HepG2 (cell line): ENCODE measurements at regions not wholly inside any gene's neighbourhood (a gene's known extent, or its start where the extent isn't known, plus 50 kb on each side); places are given as distances from the start of the nearest gene placed in this dataset.

ENCODE experiments used
- ATAC-seq: fragments of 200-7000 bp; cut with Tn5 transposase; 3 replicates; pipeline ENCODE4 v1.9.1; 2020; ENCODE audit warnings: mild to moderate bottlenecking, moderate library complexity
- BruUV-seq: library from RNA; stranded (reverse); fragments of 400-500 nt; replicated peaks from 2 replicates; lab custom pipeline; 2021; lab: Mats Ljungman, UMichigan
- CTCF ChIA-PET: fragments of 300-600 bp; formaldehyde crosslinking; extraction: SDS; loops from one replicate; lab custom pipeline; 2021; ENCODE audit warnings: low total read pairs, inconsistent platforms, low intra/inter-chr PET ratio; lab: Yijun Ruan, JAX
- POLR2A ChIA-PET: fragments of 350-600 bp; sonication (Branson Sonifier 250); formaldehyde crosslinking; loops from one replicate; lab custom pipeline; 2020; ENCODE audit warnings: antibody characterized with exemption, inconsistent platforms; lab: Yijun Ruan, JAX
- DNase-seq: peaks from one replicate; pipeline ENCODE4 v3.0.0-alpha.2; 2015; ENCODE audit warnings: low spot score
- FAIRE-seq: peaks from 3 replicates; lab custom pipeline; 2011; peaks lifted over from hg19 to GRCh38; lab: Jason Lieb, UNC
- H2AFZ ChIP-seq: one replicate; pipeline ENCODE4 v1.6.1; 2011; ENCODE audit warnings: low read length, inconsistent platforms
- H3K27ac ChIP-seq: fragments of 300-600 bp; 3 replicates; pipeline ENCODE4 v1.8.0; 2011; ENCODE audit warnings: mixed run types, mild to moderate bottlenecking, mixed read lengths, low read length, inconsistent platforms; ENCODE audit not compliant: insufficient read depth; ENCODE audit errors: extremely low read length
- H3K27me3 ChIP-seq, 2 experiments: fragments of 200-600 bp in 1 of 2; 2 replicates in 1 of 2; 3 replicates in 1 of 2; pipeline versions ENCODE4 v1.6.0 to v1.8.0; 2011; ENCODE audit warnings: low read length in 2 of 2, mild to moderate bottlenecking in 2 of 2, moderate library complexity in 2 of 2, inconsistent platforms in 1 of 2; ENCODE audit not compliant: insufficient read depth in 2 of 2, control insufficient read depth in 1 of 2
- H3K36me3 ChIP-seq, 2 experiments: fragments of 200-600 bp in 1 of 2; replicated peaks in 1 of 2; 2 replicates in 1 of 2; 3 replicates in 1 of 2; pipeline versions ENCODE4 v1.5.1 to v1.8.0; 2011; ENCODE audit warnings: low read length in 2 of 2, inconsistent platforms in 1 of 2; ENCODE audit not compliant: insufficient read depth in 2 of 2, control insufficient read depth in 1 of 2
- H3K4me1 ChIP-seq: 2 replicates; pipeline ENCODE4 v1.5.1; 2012; ENCODE audit warnings: low read length, inconsistent platforms; ENCODE audit not compliant: insufficient read depth
- H3K4me2 ChIP-seq: 2 replicates; pipeline ENCODE4 v1.6.0; 2011; ENCODE audit warnings: low read depth, low read length, inconsistent platforms
- H3K4me3 ChIP-seq, 3 experiments: fragments of 200-600 bp in 1 of 3; sonication (generic), shearing (Covaris generic) in 1 of 3; replicated peaks in 1 of 3; 2 replicates each; pipeline ENCODE4 v1.5.1; 2011 to 2016; ENCODE audit warnings: low read length in 3 of 3, inconsistent platforms in 2 of 3, low read depth in 2 of 3, mild to moderate bottlenecking in 2 of 3, control low read depth in 1 of 3, mixed read lengths in 1 of 3; ENCODE audit not compliant: insufficient read depth in 1 of 3
- H3K79me2 ChIP-seq: one replicate; pipeline ENCODE4 v1.6.1; 2011; ENCODE audit warnings: low read length, inconsistent platforms; ENCODE audit not compliant: insufficient read depth
- H3K9ac ChIP-seq: 2 replicates; pipeline ENCODE4 v1.6.0; 2011; ENCODE audit warnings: mild to moderate bottlenecking, low read depth, low read length, inconsistent platforms; ENCODE audit not compliant: insufficient read depth
- H3K9me3 ChIP-seq: 2 replicates; pipeline ENCODE4 v1.5.1; 2012; ENCODE audit warnings: mild to moderate bottlenecking, low read length
- H4K20me1 ChIP-seq: 2 replicates; pipeline ENCODE4 v1.6.0; 2011; ENCODE audit warnings: inconsistent platforms, mild to moderate bottlenecking, low read length, moderate library complexity; ENCODE audit not compliant: insufficient read depth
- EEA1 ChIP-seq: sonication (generic); formaldehyde crosslinking; IDR thresholded peaks from 2 replicates; pipeline ENCODE4 v1.5.1; 2020; ENCODE audit warnings: mild to moderate bottlenecking, missing genetic modification reagents, borderline replicate concordance
- FOXO1 ChIP-seq: sonication (generic); formaldehyde crosslinking; IDR thresholded peaks from 2 replicates; pipeline ENCODE4 v1.4.0; 2020; ENCODE audit warnings: missing genetic modification reagents
- KAT2B ChIP-seq: fragments of 150-350 bp; IDR thresholded peaks from 2 replicates; pipeline ENCODE4 v1.6.1; 2014; ENCODE audit warnings: low read depth, low read length, borderline replicate concordance
- ZNF296 ChIP-seq: sonication (generic); formaldehyde crosslinking; conservative IDR thresholded peaks from 2 replicates; pipeline ENCODE4 v1.5.0; 2020; ENCODE audit warnings: mild to moderate bottlenecking, missing genetic modification reagents
- ZNF570 ChIP-seq: sonication (generic); formaldehyde crosslinking; IDR thresholded peaks from 2 replicates; pipeline ENCODE4 v1.4.0; 2020; ENCODE audit warnings: mild to moderate bottlenecking, missing genetic modification reagents, borderline replicate concordance
- WGBS: methylation state at CpG from one replicate; pipeline ENCODE4 v1.1.6; 2017; ENCODE audit warnings: low lambda C conversion rate; 5-methylcytosine and 5-hydroxymethylcytosine counted together
- in situ Hi-C: cut with HindIII; loops from 2 replicates; pipeline ENCODE4 v1.10.0; 2017; ENCODE audit warnings: low pct_unique_long_range_greater_than_20kb; ENCODE audit not compliant: extremely low pct_ligation_motif_present
- intact Hi-C: fragments of 100-400 bp; cut with micrococcal nuclease; formaldehyde crosslinking; loops from one replicate; pipeline ENCODE4 v1.10.0; 2022; ENCODE audit not compliant: unreplicated experiment
- TF ChIP-seq, protein P1 (sequence below): sonication (generic); formaldehyde crosslinking; IDR thresholded peaks from 2 replicates; pipeline ENCODE4 v1.4.0; 2020; ENCODE audit warnings: mild to moderate bottlenecking, missing genetic modification reagents, borderline replicate concordance
- TF ChIP-seq, protein P2 (sequence below): IDR thresholded peaks from 2 replicates; pipeline ENCODE4 v1.6.1; 2012; ENCODE audit warnings: inconsistent platforms
- TF ChIP-seq, protein P3 (sequence below): sonication (generic); formaldehyde crosslinking; IDR thresholded peaks from 2 replicates; pipeline ENCODE4 v1.5.0; 2020; ENCODE audit warnings: missing genetic modification reagents

DNA sequence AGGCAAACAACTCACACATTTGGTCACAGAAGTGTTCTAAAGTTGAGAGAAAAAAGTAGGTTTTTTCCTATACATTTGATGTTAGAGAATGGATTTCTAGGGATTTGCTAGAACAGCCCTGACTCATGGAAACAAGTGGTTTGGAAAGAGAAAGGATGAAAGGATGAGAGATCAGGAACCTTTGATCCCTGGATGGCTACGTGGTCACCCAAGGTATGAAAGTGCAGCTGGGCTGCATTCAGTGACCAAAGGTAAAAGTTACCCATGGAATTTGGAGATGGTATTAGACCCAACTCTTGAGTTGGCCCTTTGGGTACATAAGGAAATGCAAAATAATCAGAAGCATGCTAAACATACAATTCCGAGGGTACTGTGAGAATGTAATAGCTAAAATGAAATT lies 61.3 kb upstream of the SPIN1 start:
- FAIRE-seq = no peak
- in situ Hi-C loops = no loop called here
- no TSS peak for BruUV-seq
- H3K9ac ChIP-seq = no peak overlapping the region
- ATAC-seq = no peak
- 6% methylated on average over 2 of the region's 2 CpGs for WGBS
- CTCF ChIA-PET = no interaction called here
- H3K4me1 ChIP-seq = no peaks in the 10 kb centered on the region
- no peaks in the 10 kb centered on the region for H4K20me1 ChIP-seq
- no peak for DNase-seq
- TF ChIP-seq, protein P1, sequence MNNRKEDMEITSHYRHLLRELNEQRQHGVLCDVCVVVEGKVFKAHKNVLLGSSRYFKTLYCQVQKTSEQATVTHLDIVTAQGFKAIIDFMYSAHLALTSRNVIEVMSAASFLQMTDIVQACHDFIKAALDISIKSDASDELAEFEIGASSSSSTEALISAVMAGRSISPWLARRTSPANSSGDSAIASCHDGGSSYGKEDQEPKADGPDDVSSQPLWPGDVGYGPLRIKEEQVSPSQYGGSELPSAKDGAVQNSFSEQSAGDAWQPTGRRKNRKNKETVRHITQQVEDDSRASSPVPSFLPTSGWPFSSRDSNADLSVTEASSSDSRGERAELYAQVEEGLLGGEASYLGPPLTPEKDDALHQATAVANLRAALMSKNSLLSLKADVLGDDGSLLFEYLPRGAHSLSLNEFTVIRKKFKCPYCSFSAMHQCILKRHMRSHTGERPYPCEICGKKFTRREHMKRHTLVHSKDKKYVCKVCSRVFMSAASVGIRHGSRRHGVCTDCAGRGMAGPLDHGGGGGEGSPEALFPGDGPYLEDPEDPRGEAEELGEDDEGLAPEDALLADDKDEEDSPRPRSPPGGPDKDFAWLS = no peak
- TF ChIP-seq, protein P2, sequence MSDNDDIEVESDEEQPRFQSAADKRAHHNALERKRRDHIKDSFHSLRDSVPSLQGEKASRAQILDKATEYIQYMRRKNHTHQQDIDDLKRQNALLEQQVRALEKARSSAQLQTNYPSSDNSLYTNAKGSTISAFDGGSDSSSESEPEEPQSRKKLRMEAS = no peak
- no peak for TF ChIP-seq ZNF296 (CRISPR knock-in tag)
- TF ChIP-seq FOXO1 = no peak
- TF ChIP-seq, protein P3, sequence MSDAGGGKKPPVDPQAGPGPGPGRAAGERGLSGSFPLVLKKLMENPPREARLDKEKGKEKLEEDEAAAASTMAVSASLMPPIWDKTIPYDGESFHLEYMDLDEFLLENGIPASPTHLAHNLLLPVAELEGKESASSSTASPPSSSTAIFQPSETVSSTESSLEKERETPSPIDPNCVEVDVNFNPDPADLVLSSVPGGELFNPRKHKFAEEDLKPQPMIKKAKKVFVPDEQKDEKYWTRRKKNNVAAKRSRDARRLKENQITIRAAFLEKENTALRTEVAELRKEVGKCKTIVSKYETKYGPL (CRISPR knock-in tag) = no peak
- no peak for TF ChIP-seq EEA1 (CRISPR knock-in tag)
- no peak for TF ChIP-seq KAT2B
- no peak for TF ChIP-seq ZNF570 (CRISPR knock-in tag)
- H3K27ac ChIP-seq = no peak overlapping the region
- H3K4me2 ChIP-seq = no peak overlapping the region
- H3K36me3 ChIP-seq = no peaks in the 10 kb centered on the region
- POLR2A ChIA-PET = no interaction called here
- no peak overlapping the region for H3K4me3 ChIP-seq
- H3K9me3 ChIP-seq = no peaks in the 10 kb centered on the region
- intact Hi-C loops = no loop called here
- H3K27me3 ChIP-seq = peaks cover 0 to 9% of the 10 kb centered on the region in 2 experiments; a peak in 1 of 5 replicates
- H2AFZ ChIP-seq = no peak overlapping the region
- no peaks in the 10 kb centered on the region for H3K79me2 ChIP-seq
